GM12873 (cell line): ENCODE measurements at regions not wholly inside any gene's neighbourhood (a gene's known extent, or its start where the extent isn't known, plus 50 kb on each side); places are given as distances from the start of the nearest gene placed in this dataset.

Experiments
- TF ChIP-seq, protein P1 (sequence below): IDR thresholded peaks from 2 replicates; pipeline ENCODE4 v1.5.1; 2012; ENCODE audit warnings: low read depth, mild to moderate bottlenecking, moderate library complexity, low read length, control low read depth; ENCODE audit not compliant: insufficient read depth; ENCODE audit errors: missing control alignments

GRCh38 chr10:2938869-2939268 is 128.5 kb upstream of the PFKP start:
- TF ChIP-seq, protein P1, sequence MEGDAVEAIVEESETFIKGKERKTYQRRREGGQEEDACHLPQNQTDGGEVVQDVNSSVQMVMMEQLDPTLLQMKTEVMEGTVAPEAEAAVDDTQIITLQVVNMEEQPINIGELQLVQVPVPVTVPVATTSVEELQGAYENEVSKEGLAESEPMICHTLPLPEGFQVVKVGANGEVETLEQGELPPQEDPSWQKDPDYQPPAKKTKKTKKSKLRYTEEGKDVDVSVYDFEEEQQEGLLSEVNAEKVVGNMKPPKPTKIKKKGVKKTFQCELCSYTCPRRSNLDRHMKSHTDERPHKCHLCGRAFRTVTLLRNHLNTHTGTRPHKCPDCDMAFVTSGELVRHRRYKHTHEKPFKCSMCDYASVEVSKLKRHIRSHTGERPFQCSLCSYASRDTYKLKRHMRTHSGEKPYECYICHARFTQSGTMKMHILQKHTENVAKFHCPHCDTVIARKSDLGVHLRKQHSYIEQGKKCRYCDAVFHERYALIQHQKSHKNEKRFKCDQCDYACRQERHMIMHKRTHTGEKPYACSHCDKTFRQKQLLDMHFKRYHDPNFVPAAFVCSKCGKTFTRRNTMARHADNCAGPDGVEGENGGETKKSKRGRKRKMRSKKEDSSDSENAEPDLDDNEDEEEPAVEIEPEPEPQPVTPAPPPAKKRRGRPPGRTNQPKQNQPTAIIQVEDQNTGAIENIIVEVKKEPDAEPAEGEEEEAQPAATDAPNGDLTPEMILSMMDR, result no peak

DNA sequence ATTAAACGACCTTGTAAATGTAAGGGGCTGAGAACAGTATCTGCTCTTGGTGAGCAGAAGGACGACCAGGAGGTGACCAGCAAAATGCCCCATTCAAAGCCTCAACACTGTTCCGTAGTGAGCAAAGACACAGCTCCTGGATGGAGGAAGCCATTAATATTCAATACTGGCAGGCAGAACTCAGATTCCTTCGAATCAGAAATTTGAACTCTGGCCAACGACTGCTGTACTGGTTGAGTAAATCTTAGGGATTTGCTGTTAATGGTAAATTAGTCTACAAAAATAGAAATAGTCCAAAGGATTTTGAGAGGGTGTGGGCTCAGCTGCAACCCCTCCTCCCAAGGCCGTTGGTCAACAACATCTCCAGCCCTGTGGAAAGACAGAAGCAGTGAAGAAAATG is 130.5 kb upstream of the PFKP start:
- TF ChIP-seq, protein P1, result no peak

- TF ChIP-seq, protein P1, result no peak
Measured at GRCh38 chr10:2935647-2936386, 131.5 kb upstream of the PFKP start.

GRCh38 chr10:2933924-2934323 is 133.4 kb upstream of the PFKP start:
- TF ChIP-seq, protein P1, result no peak

- TF ChIP-seq, protein P1, result no peak
Measured at GRCh38 chr10:2933519-2933918, 133.8 kb upstream of the PFKP start.

DNA sequence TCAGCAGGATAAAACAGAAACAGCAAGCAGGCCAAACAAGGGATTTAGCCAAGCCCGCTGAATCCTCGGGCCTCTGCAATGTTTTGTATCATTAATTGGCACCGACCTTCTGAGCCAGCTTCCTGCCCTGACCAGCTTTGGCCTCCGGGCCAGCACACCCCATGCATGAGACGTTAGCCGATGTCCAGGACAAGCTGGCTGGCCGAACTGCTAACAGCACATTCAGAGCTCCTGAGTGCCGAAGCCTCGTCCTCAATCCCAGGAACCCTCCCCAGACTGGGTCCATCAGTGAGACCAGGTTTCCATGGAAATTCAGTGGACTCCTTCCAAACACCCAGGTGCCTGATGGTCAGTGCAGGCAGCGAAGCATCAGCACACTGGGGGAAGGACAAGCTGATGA is 134.3 kb upstream of the PFKP start:
- TF ChIP-seq, protein P1, result no peak

GRCh38 chr10:2929480-2930258 is 137.7 kb upstream of the PFKP start:
- TF ChIP-seq, protein P1, result no peak
